LoVo (cell line): ENCODE measurements at regions not wholly inside any gene's neighbourhood (a gene's known extent, or its start where the extent isn't known, plus 50 kb on each side); places are given as distances from the start of the nearest gene placed in this dataset.

Experiments used
- DNase-seq: peaks from one replicate; pipeline ENCODE4 v3.0.0-alpha.2; 2016; ENCODE audit warnings: low spot score

- DNase-seq = no peak
Observed at GRCh38 chr2:18182861-18183260, 304.4 kb downstream of the KCNS3 start.

- DNase-seq = no peak
Observed at GRCh38 chr2:18180912-18181311, 302.4 kb downstream of the KCNS3 start.

GRCh38 chr2:18180031-18180610 lies 301.7 kb downstream of the KCNS3 start:
- DNase-seq = no peak

GRCh38 chr2:18178736-18179349 lies 300.4 kb downstream of the KCNS3 start:
- peak; percentile 58 for DNase-seq

GRCh38 chr2:18176679-18177215 lies 298.3 kb downstream of the KCNS3 start:
- no peak for DNase-seq

- DNase-seq = no peak
Observed at GRCh38 chr2:18172607-18173006, 294.1 kb downstream of the KCNS3 start.

GRCh38 chr2:18171191-18172139 lies 293.0 kb downstream of the KCNS3 start:
- no peak for DNase-seq

- DNase-seq = no peak
Observed at GRCh38 chr2:18170642-18171041, 292.2 kb downstream of the KCNS3 start.

- DNase-seq = no peak
Observed at GRCh38 chr2:18169893-18170175, 291.4 kb downstream of the KCNS3 start.

GRCh38 chr2:18169121-18169892 lies 290.8 kb downstream of the KCNS3 start:
- no peak for DNase-seq

GRCh38 chr2:18167871-18168270 lies 289.4 kb downstream of the KCNS3 start:
- no peak for DNase-seq

- DNase-seq = no peak
Observed at GRCh38 chr2:18161681-18162080, 283.2 kb downstream of the KCNS3 start.

GRCh38 chr2:18159896-18160295 lies 281.4 kb downstream of the KCNS3 start:
- DNase-seq = no peak

GRCh38 chr2:18156421-18156820 lies 278.0 kb downstream of the KCNS3 start:
- no peak for DNase-seq

GRCh38 chr2:18156002-18156401 lies 277.5 kb downstream of the KCNS3 start:
- DNase-seq = no peak

- DNase-seq = no peak
Observed at GRCh38 chr2:18154812-18155211, 276.3 kb downstream of the KCNS3 start.

- DNase-seq = peak; percentile 32
Observed at GRCh38 chr2:18154259-18154658, 275.8 kb downstream of the KCNS3 start.

- no peak for DNase-seq
Observed at GRCh38 chr2:18153741-18154140, 275.3 kb downstream of the KCNS3 start.

GRCh38 chr2:18151237-18151636 lies 272.8 kb downstream of the KCNS3 start:
- DNase-seq = no peak

- peak; percentile 56 for DNase-seq
Observed at GRCh38 chr2:18149660-18150246, 271.3 kb downstream of the KCNS3 start.

- DNase-seq = no peak
Observed at GRCh38 chr2:18136881-18137475, 258.5 kb downstream of the KCNS3 start.
